ENCODE measurements at regions not wholly inside any gene's neighbourhood (a gene's known extent, or its start where the extent isn't known, plus 50 kb on each side); places are given as distances from the start of the nearest gene placed in this dataset.

DNA sequence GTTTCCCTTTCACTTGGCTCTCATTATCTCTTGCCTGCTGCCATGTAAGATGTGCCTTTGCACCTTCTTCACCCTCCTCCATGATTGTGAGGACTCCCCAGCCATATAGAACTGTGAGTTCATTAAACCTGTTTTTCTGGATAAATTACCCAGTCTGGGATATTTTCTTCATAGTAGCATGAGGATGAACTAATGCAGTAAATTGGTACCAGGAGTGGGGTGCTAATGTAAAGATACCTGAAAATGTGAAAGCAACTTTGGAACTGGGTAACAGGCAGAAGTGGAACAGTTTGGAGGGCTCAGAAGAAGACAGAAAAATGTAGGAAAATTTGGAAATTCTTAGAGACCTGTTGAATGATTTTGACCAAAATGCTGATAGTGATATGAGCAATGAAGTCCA, 487.4 kb downstream of the LMO7 start:
- DNase-seq (no peak), ATAC-seq (no peak), FAIRE-seq (no peak)
- Histone ChIP-seq H3K27me3 (no peaks in the 10 kb centered on the region), H3K4me3 (no peak overlapping the region), H3K36me3 (no peaks in the 10 kb centered on the region), H3K27ac (no peak overlapping the region), H3K9me3 (no peaks in the 10 kb centered on the region), H3K4me1 (no peaks in the 10 kb centered on the region)
- intact Hi-C loops (cut with DNase I), result no loop called here
- TF ChIP-seq, protein P1, sequence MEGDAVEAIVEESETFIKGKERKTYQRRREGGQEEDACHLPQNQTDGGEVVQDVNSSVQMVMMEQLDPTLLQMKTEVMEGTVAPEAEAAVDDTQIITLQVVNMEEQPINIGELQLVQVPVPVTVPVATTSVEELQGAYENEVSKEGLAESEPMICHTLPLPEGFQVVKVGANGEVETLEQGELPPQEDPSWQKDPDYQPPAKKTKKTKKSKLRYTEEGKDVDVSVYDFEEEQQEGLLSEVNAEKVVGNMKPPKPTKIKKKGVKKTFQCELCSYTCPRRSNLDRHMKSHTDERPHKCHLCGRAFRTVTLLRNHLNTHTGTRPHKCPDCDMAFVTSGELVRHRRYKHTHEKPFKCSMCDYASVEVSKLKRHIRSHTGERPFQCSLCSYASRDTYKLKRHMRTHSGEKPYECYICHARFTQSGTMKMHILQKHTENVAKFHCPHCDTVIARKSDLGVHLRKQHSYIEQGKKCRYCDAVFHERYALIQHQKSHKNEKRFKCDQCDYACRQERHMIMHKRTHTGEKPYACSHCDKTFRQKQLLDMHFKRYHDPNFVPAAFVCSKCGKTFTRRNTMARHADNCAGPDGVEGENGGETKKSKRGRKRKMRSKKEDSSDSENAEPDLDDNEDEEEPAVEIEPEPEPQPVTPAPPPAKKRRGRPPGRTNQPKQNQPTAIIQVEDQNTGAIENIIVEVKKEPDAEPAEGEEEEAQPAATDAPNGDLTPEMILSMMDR (IDR thresholded peaks at IDR 0.05), result no peak

DNA sequence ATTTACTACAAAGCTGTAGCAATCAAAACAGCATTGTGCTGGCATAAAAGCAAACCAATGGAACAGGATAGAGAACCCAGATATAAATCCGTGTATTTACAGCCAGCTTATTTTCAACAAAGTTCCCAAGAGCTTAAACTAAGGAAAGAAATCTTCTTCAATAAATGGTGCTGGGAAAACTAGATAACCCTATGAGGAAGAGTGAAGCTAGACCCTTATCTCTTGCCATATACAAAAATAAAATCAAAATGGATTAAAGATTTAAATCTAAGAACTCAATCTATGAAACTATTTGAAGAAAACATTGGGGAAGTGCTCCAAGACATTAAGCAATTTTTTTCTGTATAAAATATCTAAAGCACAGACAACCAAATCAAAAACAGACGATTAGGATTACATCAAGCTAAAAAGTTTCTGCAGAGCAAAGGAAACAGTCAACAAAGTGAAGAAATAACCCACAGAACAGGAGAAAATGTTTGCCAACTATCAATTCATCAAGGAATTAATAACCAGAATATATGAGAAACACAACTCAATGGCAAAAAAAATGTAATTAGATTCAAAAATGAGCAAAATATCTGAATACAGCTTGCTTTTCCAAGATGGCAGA, 480.7 kb downstream of the LMO7 start:
- Histone ChIP-seq H3K9me3 (no peaks in the 10 kb centered on the region), H3K36me3 (no peaks in the 10 kb centered on the region), H3K27me3 (no peaks in the 10 kb centered on the region), H3K27ac (no peak overlapping the region), H3K4me1 (no peaks in the 10 kb centered on the region), H3K4me3 (no peak overlapping the region)
- FAIRE-seq, result no peak
- 53 to 61% methylated on average over 2 of the region's 2 CpGs for WGBS, 2 donors
- intact Hi-C loops (cut with DNase I), result no loop called here
- ATAC-seq, result no peak
- no peak for DNase-seq
- TF ChIP-seq, protein P1 (IDR thresholded peaks at IDR 0.05), result no peak

DNA sequence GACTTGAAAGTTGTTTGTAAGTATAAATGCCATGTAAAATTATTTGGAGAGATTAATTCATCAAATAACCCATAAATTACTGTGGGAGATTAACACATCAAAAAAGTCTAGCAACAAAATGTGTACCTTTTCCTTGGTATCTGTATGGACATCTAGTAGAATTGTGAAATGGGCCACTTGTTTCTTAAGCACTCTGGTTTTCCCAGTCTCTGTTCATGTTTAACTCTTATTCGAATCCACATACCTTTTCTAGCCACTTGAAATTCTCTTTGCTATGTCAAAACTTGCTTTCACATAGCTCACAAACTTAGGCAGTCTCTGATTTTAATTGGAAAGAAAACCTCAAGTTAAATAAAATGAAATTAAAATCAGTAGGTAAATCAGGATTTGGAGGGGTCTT, 470.6 kb downstream of the LMO7 start:
- Histone ChIP-seq H3K36me3 (no peaks in the 10 kb centered on the region), H3K4me3 (no peak overlapping the region), H3K4me1 (no peaks in the 10 kb centered on the region), H3K27ac (no peak overlapping the region), H3K27me3 (peaks cover 0 to 2% (median 0%) of the 10 kb centered on the region in 4 donors), H3K9me3 (no peaks in the 10 kb centered on the region)
- WGBS, 2 donors, result 0% methylated on average over 1 of the region's 1 CpG
- no peak for DNase-seq
- ATAC-seq, result no peak
- intact Hi-C loops (cut with DNase I), result no loop called here
- TF ChIP-seq, protein P1 (IDR thresholded peaks at IDR 0.05), result no peak
- no peak for FAIRE-seq

DNA sequence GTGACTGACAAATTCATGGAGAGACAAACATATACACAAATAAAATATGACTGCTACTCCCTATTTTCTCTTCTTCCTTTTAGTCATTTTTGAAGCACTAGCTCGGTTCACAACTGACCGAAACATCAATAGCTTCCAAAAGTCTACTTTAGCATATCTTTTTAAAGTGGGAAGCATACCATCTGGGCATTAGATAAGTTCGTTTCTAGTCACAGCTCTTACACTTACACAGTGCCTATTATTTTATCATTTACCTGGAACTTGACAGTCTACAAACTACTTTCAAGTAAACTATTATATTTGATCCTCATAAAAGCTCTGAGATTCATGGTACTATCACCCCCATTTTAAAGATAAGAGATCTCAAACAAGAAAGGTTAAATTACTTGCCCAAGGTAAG, 458.5 kb downstream of the LMO7 start:
- intact Hi-C loops (cut with DNase I), result no loop called here
- H3K36me3 ChIP-seq, result no peaks in the 10 kb centered on the region
- ATAC-seq (peak; percentile 38 to 85 (median 67)), DNase-seq (no peak), FAIRE-seq (no peak)
- 20 to 21% methylated on average over 3 of the region's 3 CpGs for WGBS, 2 donors
- no peaks in the 10 kb centered on the region for H3K27me3 ChIP-seq
- TF ChIP-seq, protein P1 (IDR thresholded peaks at IDR 0.05), result no peak
- no peak overlapping the region for H3K4me3 ChIP-seq
- no peaks in the 10 kb centered on the region for H3K4me1 ChIP-seq
- no peak overlapping the region for H3K27ac ChIP-seq
- no peaks in the 10 kb centered on the region for H3K9me3 ChIP-seq

DNA sequence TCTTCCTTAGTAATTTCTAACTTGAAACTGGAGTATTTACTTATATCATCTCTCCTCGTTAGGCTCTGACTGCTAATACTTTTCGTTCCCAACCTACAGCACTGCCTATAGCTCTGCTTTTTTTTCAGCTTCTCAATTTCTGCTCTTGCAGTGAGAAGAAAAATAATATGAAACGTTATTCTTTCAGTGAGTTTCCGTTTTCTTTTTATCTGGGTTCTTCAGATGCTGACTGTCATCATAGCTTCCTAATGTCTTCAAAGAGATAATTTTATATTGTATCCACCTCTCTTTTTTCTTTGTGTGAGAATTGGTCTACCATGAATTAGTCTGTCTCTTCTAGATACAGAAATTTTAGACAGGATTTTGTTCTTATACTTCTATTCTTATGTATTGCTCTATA, 454.9 kb downstream of the LMO7 start:
- no peak overlapping the region for H3K27ac ChIP-seq
- FAIRE-seq (no peak), DNase-seq (no peak), ATAC-seq (no peak)
- no peaks in the 10 kb centered on the region for H3K9me3 ChIP-seq
- TF ChIP-seq, protein P1 (IDR thresholded peaks at IDR 0.05), result no peak
- no peaks in the 10 kb centered on the region for H3K4me1 ChIP-seq
- H3K4me3 ChIP-seq, result no peak overlapping the region
- no peaks in the 10 kb centered on the region for H3K27me3 ChIP-seq
- 62 to 65% methylated on average over 4 of the region's 4 CpGs for WGBS, 2 donors
- intact Hi-C loops (cut with DNase I), result no loop called here
- no peaks in the 10 kb centered on the region for H3K36me3 ChIP-seq
